Transverse colon (tissue), 4 donors: ENCODE measurements at regions not wholly inside any gene's neighbourhood (a gene's known extent, or its start where the extent isn't known, plus 50 kb on each side); places are given as distances from the start of the nearest gene placed in this dataset.
"Not testable (repeated sequence)": the region's sequence is repeated elsewhere in the genome, so short reads cannot be mapped to it uniquely, and the experiment has no call there.

ENCODE experiments used
- DNase-seq: peaks from one replicate; pipeline ENCODE4 v3.0.0-alpha.2; 2019
- H3K27ac ChIP-seq, 4 donors: fragments of 200-600 bp; sonication (generic); 2 replicates each; pipeline ENCODE4 v1.5.1; 2016 to 2018; ENCODE audit warnings: inconsistent platforms in 4 of 4
- H3K27me3 ChIP-seq: fragments of 200-600 bp; sonication (generic); 2 replicates; pipeline ENCODE4 v1.5.1; 2017; ENCODE audit warnings: inconsistent platforms
- H3K36me3 ChIP-seq, 4 donors: fragments of 200-600 bp; sonication (generic); 2 replicates each; pipeline ENCODE4 v1.5.1; 2017 to 2019; ENCODE audit warnings: inconsistent platforms in 4 of 4
- H3K4me1 ChIP-seq, 4 donors: fragments of 200-600 bp; sonication (generic); 2 replicates each; pipeline ENCODE4 v1.5.1; 2017 to 2020; ENCODE audit warnings: inconsistent platforms in 4 of 4
- H3K4me3 ChIP-seq, 4 donors: fragments of 200-600 bp; sonication (generic); 1 replicate in 1 of 4; 2 replicates in 3 of 4; pipeline versions ENCODE4 v1.5.1 to v1.6.1; 2017 to 2019; ENCODE audit warnings: inconsistent platforms in 4 of 4
- H3K9me3 ChIP-seq, 2 donors: fragments of 200-600 bp; sonication (generic); 2 replicates each; pipeline ENCODE4 v1.5.1; 2017 to 2019; ENCODE audit warnings: inconsistent platforms in 2 of 2
- EP300 ChIP-seq: sonication (generic); formaldehyde crosslinking; IDR thresholded peaks from one replicate; pipeline ENCODE4 v1.6.1; 2017; ENCODE audit warnings: antibody characterized with exemption, low read depth
- POLR2A ChIP-seq: fragments of 450-650 bp; IDR thresholded peaks from one replicate; pipeline ENCODE4 v1.6.1; 2016; ENCODE audit warnings: antibody characterized with exemption, mild to moderate bottlenecking, moderate library complexity
- POLR2AphosphoS5 ChIP-seq, 3 donors: sonication (generic); formaldehyde crosslinking; IDR thresholded peaks; one replicate each; pipeline ENCODE4 v1.6.1; 2016; ENCODE audit warnings: antibody characterized with exemption in 3 of 3
- WGBS, 2 donors: methylation state at CpG; one replicate each; pipeline ENCODE4 v1.1.5; 2018; ENCODE audit warnings: low coverage in 1 of 2; 5-methylcytosine and 5-hydroxymethylcytosine counted together
- in situ Hi-C, 4 donors: fragments of 200-750 bp; cut with MboI; loops; one replicate each; pipeline versions ENCODE4 v1.15.0 to v1.15.1; 2017; ENCODE audit warnings: low sequenced_read_pairs in 3 of 4, low pct_ligation_motif_present in 1 of 4, low pct_unique_long_range_greater_than_20kb in 1 of 4
- intact Hi-C: fragments of 100-400 bp; cut with DNase I; formaldehyde crosslinking; loops from one replicate; pipeline ENCODE4 v1.15.1; 2023; ENCODE audit warnings: low total_unique reads
- TF ChIP-seq, protein P1 (sequence below), 5 experiments: fragments of 200-600 bp in 3 of 5; fragments of 450-650 bp in 2 of 5; sonication (generic) in 3 of 5; IDR thresholded peaks; 1 replicate in 2 of 5; 2 replicates in 3 of 5; pipeline ENCODE4 v1.5.1; 2016 to 2017; ENCODE audit warnings: antibody characterized with exemption in 5 of 5, inconsistent platforms in 3 of 5, mild to moderate bottlenecking in 2 of 5, moderate library complexity in 1 of 5

DNA sequence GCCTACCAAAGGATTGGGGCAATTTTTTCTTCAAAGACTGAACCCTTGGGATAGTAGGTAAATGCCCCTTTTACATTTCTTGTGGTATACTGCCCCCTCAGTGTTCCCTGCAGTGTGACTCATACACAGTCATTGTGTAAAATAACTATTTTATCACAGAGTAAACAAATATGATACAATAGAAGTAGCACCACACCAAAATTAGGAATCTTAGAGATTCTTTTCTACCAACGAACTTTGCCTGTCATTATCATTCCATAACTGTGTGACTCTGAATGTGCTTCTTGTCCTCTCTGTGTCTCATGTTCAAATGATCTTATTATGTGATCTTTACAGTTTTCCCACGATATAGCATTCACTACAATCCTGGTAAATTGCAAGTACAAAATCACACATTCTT, 517.0 kb downstream of the ZIC3 start:
- no peaks in the 10 kb centered on the region for H3K27me3 ChIP-seq
- in situ Hi-C loops = no loop called here
- DNase-seq = no peak
- intact Hi-C loops = no loop called here
- H3K4me3 ChIP-seq = no peak overlapping the region
- H3K36me3 ChIP-seq = no peaks in the 10 kb centered on the region
- no peaks in the 10 kb centered on the region for H3K4me1 ChIP-seq
- TF ChIP-seq POLR2AphosphoS5 (IDR thresholded peaks at IDR 0.05) (no peak), POLR2A (no peak), EP300 (no peak)
- TF ChIP-seq, protein P1, sequence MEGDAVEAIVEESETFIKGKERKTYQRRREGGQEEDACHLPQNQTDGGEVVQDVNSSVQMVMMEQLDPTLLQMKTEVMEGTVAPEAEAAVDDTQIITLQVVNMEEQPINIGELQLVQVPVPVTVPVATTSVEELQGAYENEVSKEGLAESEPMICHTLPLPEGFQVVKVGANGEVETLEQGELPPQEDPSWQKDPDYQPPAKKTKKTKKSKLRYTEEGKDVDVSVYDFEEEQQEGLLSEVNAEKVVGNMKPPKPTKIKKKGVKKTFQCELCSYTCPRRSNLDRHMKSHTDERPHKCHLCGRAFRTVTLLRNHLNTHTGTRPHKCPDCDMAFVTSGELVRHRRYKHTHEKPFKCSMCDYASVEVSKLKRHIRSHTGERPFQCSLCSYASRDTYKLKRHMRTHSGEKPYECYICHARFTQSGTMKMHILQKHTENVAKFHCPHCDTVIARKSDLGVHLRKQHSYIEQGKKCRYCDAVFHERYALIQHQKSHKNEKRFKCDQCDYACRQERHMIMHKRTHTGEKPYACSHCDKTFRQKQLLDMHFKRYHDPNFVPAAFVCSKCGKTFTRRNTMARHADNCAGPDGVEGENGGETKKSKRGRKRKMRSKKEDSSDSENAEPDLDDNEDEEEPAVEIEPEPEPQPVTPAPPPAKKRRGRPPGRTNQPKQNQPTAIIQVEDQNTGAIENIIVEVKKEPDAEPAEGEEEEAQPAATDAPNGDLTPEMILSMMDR (IDR thresholded peaks at IDR 0.05) = no peak
- WGBS, 2 donors = 17 to 54% methylated on average over 2 of the region's 2 CpGs
- no peaks in the 10 kb centered on the region for H3K9me3 ChIP-seq
- no peak overlapping the region for H3K27ac ChIP-seq

DNA sequence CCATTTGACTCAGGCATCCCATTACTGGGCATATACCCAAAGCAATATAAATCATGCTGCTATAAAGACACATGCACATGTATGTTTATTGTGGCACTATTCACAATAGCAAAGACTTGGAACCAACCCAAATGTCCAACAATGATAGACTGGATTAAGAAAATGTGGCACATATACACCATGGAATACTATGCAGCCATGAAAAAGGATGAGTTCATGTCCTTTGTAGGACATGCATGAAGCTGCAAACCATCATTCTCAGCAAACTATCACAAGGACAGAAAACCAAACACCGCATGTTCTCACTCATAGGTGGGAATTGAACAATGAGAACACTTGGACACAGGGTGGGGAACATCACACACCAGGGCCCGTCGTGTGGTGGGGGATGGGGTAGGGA, 545.0 kb downstream of the ZIC3 start:
- H3K27ac ChIP-seq, H3K27me3 ChIP-seq, H3K9me3 ChIP-seq, DNase-seq, intact Hi-C loops, H3K4me3 ChIP-seq, H3K4me1 ChIP-seq, in situ Hi-C loops, H3K36me3 ChIP-seq: not testable (repeated sequence)
- 91% methylated on average over 3 of the region's 3 CpGs; no CpG with 5 or more reads in 1 of the 2 donors for WGBS, 2 donors

DNA sequence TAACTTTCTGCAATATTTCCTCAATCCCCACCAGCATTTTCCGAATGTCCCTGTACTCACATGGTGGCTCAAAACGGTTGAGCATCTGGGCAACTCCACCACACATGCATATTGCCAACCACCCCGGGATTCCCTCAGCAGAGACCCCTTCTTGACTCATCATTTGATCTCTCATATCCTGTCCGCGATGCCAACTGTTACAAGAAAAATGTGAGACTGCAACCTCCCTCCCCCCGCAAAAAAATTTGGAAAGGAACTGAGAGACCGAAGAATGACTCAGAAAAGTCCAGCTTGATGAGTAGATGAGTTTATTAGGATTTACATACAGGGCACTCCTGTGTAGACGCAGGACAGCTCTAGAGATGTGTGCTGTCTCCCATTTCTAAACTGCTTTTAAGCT, 561.4 kb downstream of the ZIC3 start:
- no peak overlapping the region for H3K27ac ChIP-seq
- no peak for DNase-seq
- H3K9me3 ChIP-seq = no peaks in the 10 kb centered on the region
- H3K27me3 ChIP-seq = no peaks in the 10 kb centered on the region
- no peaks in the 10 kb centered on the region for H3K4me1 ChIP-seq
- no peak overlapping the region for H3K4me3 ChIP-seq
- TF ChIP-seq POLR2A (no peak), EP300 (no peak), POLR2AphosphoS5 (IDR thresholded peaks at IDR 0.05) (no peak)
- TF ChIP-seq, protein P1 (IDR thresholded peaks at IDR 0.05) = no peak
- intact Hi-C loops (loop anchor here (5.0 kb wide), 1 partner anchor 615 kb away; no protein-coding TSS in a partner anchor), in situ Hi-C loops (loop anchor here in 1 of 4 donors (25.0 kb wide), 1 partner anchor 610 kb away; no protein-coding TSS in a partner anchor)
- H3K36me3 ChIP-seq = no peaks in the 10 kb centered on the region
- WGBS, 2 donors = 69% methylated on average over 8 of the region's 8 CpGs; no CpG with 5 or more reads in 1 of the 2 donors

DNA sequence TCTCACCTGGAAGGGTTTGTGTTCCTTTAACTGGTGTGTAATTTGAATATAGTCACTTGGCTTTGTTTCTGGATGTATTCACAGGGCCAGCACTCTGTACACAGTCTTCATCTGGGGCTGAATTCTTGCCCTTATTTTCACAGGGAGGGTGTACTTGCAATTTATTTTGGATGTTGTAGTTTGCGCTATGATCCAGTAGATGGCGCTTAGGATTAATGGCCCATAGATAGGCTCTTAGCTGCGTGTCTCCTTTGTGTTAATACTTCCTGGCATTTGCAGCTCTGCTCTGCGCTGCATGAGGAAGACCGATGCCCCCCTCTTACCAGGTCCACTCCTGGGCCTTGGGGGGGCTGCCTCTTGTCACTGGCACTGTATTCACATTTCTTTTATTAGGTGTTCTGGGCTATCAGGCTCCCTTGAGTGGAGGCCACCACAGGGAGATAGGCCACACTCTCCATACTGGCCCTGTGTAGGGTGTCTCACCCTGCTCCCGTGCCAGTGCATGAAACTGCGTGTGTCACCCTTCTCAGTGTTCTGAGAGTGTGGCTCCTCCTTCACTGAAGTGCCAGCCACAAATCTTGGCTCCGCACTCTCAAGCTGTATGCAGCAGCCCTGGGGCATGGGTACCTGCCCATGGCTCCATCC, 562.2 kb downstream of the ZIC3 start:
- in situ Hi-C loops = loop anchor here in 1 of 4 donors (25.0 kb wide), 1 partner anchor 609 kb away; no protein-coding TSS in a partner anchor
- TF ChIP-seq EP300 = no peak
- TF ChIP-seq, protein P1 (IDR thresholded peaks at IDR 0.05) = peak in 4 of 5 experiments; percentile 18 to 59 (median 46)
- Histone ChIP-seq H3K4me1 (no peaks in the 10 kb centered on the region), H3K36me3 (no peaks in the 10 kb centered on the region), H3K27ac (no peak overlapping the region), H3K27me3 (no peaks in the 10 kb centered on the region), H3K9me3 (no peaks in the 10 kb centered on the region), H3K4me3 (no peak overlapping the region)
- DNase-seq = no peak
- WGBS, 2 donors = 10% methylated on average over 7 of the region's 8 CpGs; no CpG with 5 or more reads in 1 of the 2 donors
- intact Hi-C loops = loop anchor here (5.0 kb wide), 1 partner anchor 614 kb away; no protein-coding TSS in a partner anchor

DNA sequence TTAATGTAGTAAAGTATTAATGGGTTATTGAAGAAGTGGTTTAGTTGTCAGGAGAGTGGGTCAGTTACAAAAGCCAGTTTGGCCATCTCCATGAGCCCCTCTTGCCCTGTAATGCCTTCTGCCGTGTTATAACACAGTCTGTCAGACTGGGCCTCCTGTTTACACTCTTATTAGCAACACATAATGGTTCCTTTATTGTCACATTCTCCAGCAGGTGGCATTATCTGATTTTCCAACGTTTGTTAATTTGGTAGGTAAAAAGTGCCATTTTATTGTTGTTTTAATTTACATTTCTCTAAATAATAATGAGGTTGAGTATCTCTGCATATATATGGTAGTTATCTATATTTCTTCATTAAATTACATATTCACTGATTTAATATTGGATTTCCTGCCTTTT, 560.8 kb downstream of the FGF13 start:
- Histone ChIP-seq H3K27ac (no peak overlapping the region), H3K4me1 (no peaks in the 10 kb centered on the region), H3K36me3 (no peaks in the 10 kb centered on the region), H3K27me3 (no peaks in the 10 kb centered on the region), H3K4me3 (no peak overlapping the region), H3K9me3 (no peaks in the 10 kb centered on the region)
- in situ Hi-C loops (no loop called here), intact Hi-C loops (no loop called here)
- no peak for DNase-seq
- no peak for TF ChIP-seq EP300
- no peak for TF ChIP-seq POLR2AphosphoS5 (IDR thresholded peaks at IDR 0.05)
- TF ChIP-seq POLR2A = no peak
- TF ChIP-seq, protein P1 (IDR thresholded peaks at IDR 0.05) = no peak
- WGBS, 2 donors = 18% methylated on average over 2 of the region's 2 CpGs; no CpG with 5 or more reads in 1 of the 2 donors
